Naive thymus-derived CD4-positive, alpha-beta T cell (primary cell): ENCODE measurements at regions not wholly inside any gene's neighbourhood (a gene's known extent, or its start where the extent isn't known, plus 50 kb on each side); places are given as distances from the start of the nearest gene placed in this dataset.

Experiments
- ATAC-seq: fragments of 150-1000 bp; cut with Tn5 transposase; 2 replicates; pipeline ENCODE4 v1.10.0; 2021; ENCODE audit warnings: mild to moderate bottlenecking, moderate library complexity
- CTCF ChIA-PET: fragments of 350-600 bp; sonication (Branson Sonifier 250); formaldehyde crosslinking; loops from one replicate; lab custom pipeline; 2021; ENCODE audit warnings: antibody characterized with exemption; lab: Charles Lee
- POLR2A ChIA-PET: fragments of 350-600 bp; sonication (Branson Sonifier 250); formaldehyde crosslinking; loops from one replicate; lab custom pipeline; 2021; ENCODE audit warnings: antibody characterized with exemption, inconsistent platforms; lab: Charles Lee
- DNase-seq, 9 donors: peaks; one replicate each; pipeline versions ENCODE4 v3.0.0 to v3.0.0-alpha.2; 2020 to 2022; ENCODE audit warnings: mixed read lengths in 1 of 9
- H3K27ac ChIP-seq: one replicate; pipeline ENCODE4 v1.7.0; 2013; ENCODE audit warnings: mild to moderate bottlenecking, low read depth, low read length, moderate library complexity
- H3K27me3 ChIP-seq, 2 donors: one replicate each; pipeline ENCODE4 v1.7.0; 2013; ENCODE audit warnings: low read length in 2 of 2, mild to moderate bottlenecking in 2 of 2, moderate library complexity in 2 of 2; ENCODE audit not compliant: control insufficient read depth in 2 of 2, insufficient read depth in 2 of 2
- H3K36me3 ChIP-seq, 3 experiments: 1 replicate in 2 of 3; 2 replicates in 1 of 3; pipeline ENCODE4 v1.7.0; 2013; ENCODE audit warnings: low read length in 3 of 3, mild to moderate bottlenecking in 3 of 3, moderate library complexity in 1 of 3; ENCODE audit not compliant: insufficient read depth in 3 of 3, control insufficient read depth in 2 of 3
- H3K4me1 ChIP-seq, 2 donors: one replicate each; pipeline ENCODE4 v1.7.0; 2013; ENCODE audit warnings: low read length in 2 of 2, mild to moderate bottlenecking in 2 of 2, moderate library complexity in 1 of 2; ENCODE audit not compliant: control insufficient read depth in 2 of 2, insufficient read depth in 2 of 2
- H3K4me3 ChIP-seq: 2 replicates; pipeline ENCODE4 v1.7.0; 2013; ENCODE audit warnings: mild to moderate bottlenecking, low read length
- H3K9me3 ChIP-seq, 3 experiments: 1 replicate in 2 of 3; 2 replicates in 1 of 3; pipeline ENCODE4 v1.7.0; 2013; ENCODE audit warnings: low read length in 3 of 3; ENCODE audit not compliant: control insufficient read depth in 2 of 3
- H3K27ac Mint-ChIP-seq, 9 donors: one replicate each; pipeline ENCODE4 v1.8.0; 2020 to 2022; ENCODE audit warnings: mixed read lengths in 9 of 9, mild to moderate bottlenecking in 8 of 9, moderate library complexity in 5 of 9, inconsistent platforms in 2 of 9
- H3K27me3 Mint-ChIP-seq, 5 donors: one replicate each; pipeline ENCODE4 v1.8.0; 2021 to 2022; ENCODE audit warnings: mixed read lengths in 5 of 5, mild to moderate bottlenecking in 1 of 5
- H3K36me3 Mint-ChIP-seq, 5 donors: one replicate each; pipeline ENCODE4 v1.8.0; 2020 to 2022; ENCODE audit warnings: mixed read lengths in 5 of 5, mild to moderate bottlenecking in 3 of 5, inconsistent platforms in 1 of 5
- H3K4me1 Mint-ChIP-seq, 7 donors: one replicate each; pipeline ENCODE4 v1.8.0; 2020 to 2022; ENCODE audit warnings: mixed read lengths in 7 of 7, mild to moderate bottlenecking in 3 of 7, inconsistent platforms in 1 of 7
- H3K4me3 Mint-ChIP-seq, 10 donors: one replicate each; pipeline ENCODE4 v1.8.0; 2020 to 2022; ENCODE audit warnings: mild to moderate bottlenecking in 10 of 10, mixed read lengths in 10 of 10, moderate library complexity in 6 of 10, inconsistent platforms in 2 of 10
- H3K9me3 Mint-ChIP-seq, 11 donors: one replicate each; pipeline ENCODE4 v1.8.0; 2020 to 2022; ENCODE audit warnings: mixed read lengths in 11 of 11, mild to moderate bottlenecking in 4 of 11, inconsistent platforms in 1 of 11, moderate library complexity in 1 of 11
- intact Hi-C, 2 donors: fragments of 100-400 bp; cut with micrococcal nuclease; formaldehyde crosslinking; loops; one replicate each; pipeline ENCODE4 v1.15.1; 2023

GRCh38 chr13:83386609-83387008 is 495.7 kb downstream of the SLITRK1 start:
- Mint-ChIP-seq H3K9me3 (peaks cover 0 to 6% (median 2%) of the 10 kb centered on the region in 11 donors), H3K4me1 (no peaks in the 10 kb centered on the region), H3K36me3 (no peaks in the 10 kb centered on the region), H3K27me3 (no peaks in the 10 kb centered on the region), H3K4me3 (no peak overlapping the region), H3K27ac (no peak overlapping the region)
- Histone ChIP-seq H3K9me3 (no peaks in the 10 kb centered on the region), H3K27ac (no peak overlapping the region), H3K27me3 (no peaks in the 10 kb centered on the region), H3K4me1 (no peaks in the 10 kb centered on the region), H3K36me3 (no peaks in the 10 kb centered on the region), H3K4me3 (no peak overlapping the region)
- ATAC-seq (no peak), DNase-seq (no peak)
- POLR2A ChIA-PET = no interaction called here
- CTCF ChIA-PET = no interaction called here
- intact Hi-C loops = no loop called here

- Mint-ChIP-seq H3K9me3 (peaks cover 0 to 8% (median 3%) of the 10 kb centered on the region in 11 donors), H3K36me3 (no peaks in the 10 kb centered on the region), H3K27me3 (no peaks in the 10 kb centered on the region), H3K4me3 (no peak overlapping the region), H3K27ac (no peak overlapping the region), H3K4me1 (no peaks in the 10 kb centered on the region)
- H3K36me3 ChIP-seq = no peaks in the 10 kb centered on the region
- ATAC-seq (no peak), DNase-seq (no peak)
- H3K4me3 ChIP-seq = no peak overlapping the region
- POLR2A ChIA-PET = no interaction called here
- H3K27ac ChIP-seq = no peak overlapping the region
- H3K4me1 ChIP-seq = no peaks in the 10 kb centered on the region
- no peaks in the 10 kb centered on the region for H3K27me3 ChIP-seq
- H3K9me3 ChIP-seq = no peaks in the 10 kb centered on the region
- intact Hi-C loops = no loop called here
- CTCF ChIA-PET = no interaction called here
Measured at GRCh38 chr13:83378908-83379307, 503.4 kb downstream of the SLITRK1 start.

- no peak overlapping the region for H3K4me3 ChIP-seq
- H3K36me3 ChIP-seq = no peaks in the 10 kb centered on the region
- H3K27me3 ChIP-seq = no peaks in the 10 kb centered on the region
- no peak for DNase-seq
- H3K9me3 ChIP-seq = no peaks in the 10 kb centered on the region
- Mint-ChIP-seq H3K27ac (no peak overlapping the region), H3K4me3 (no peak overlapping the region), H3K36me3 (peaks cover 0 to 6% (median 0%) of the 10 kb centered on the region in 5 donors), H3K9me3 (peaks cover 0 to 16% (median 8%) of the 10 kb centered on the region in 11 donors), H3K4me1 (no peaks in the 10 kb centered on the region), H3K27me3 (no peaks in the 10 kb centered on the region)
- no peak overlapping the region for H3K27ac ChIP-seq
- ChIA-PET CTCF (no interaction called here), POLR2A (no interaction called here)
- intact Hi-C loops = no loop called here
- ATAC-seq = no peak
- H3K4me1 ChIP-seq = no peaks in the 10 kb centered on the region
Measured at GRCh38 chr13:83377491-83377890, 504.8 kb downstream of the SLITRK1 start.

GRCh38 chr13:83372786-83373185 is 509.5 kb downstream of the SLITRK1 start:
- Mint-ChIP-seq H3K27me3 (no peaks in the 10 kb centered on the region), H3K27ac (no peak overlapping the region), H3K4me3 (no peak overlapping the region), H3K36me3 (peaks cover 0 to 7% (median 0%) of the 10 kb centered on the region in 5 donors), H3K4me1 (no peaks in the 10 kb centered on the region), H3K9me3 (peaks cover 4 to 29% (median 11%) of the 10 kb centered on the region in 11 donors)
- intact Hi-C loops = no loop called here
- ATAC-seq (no peak), DNase-seq (no peak)
- Histone ChIP-seq H3K4me3 (no peak overlapping the region), H3K9me3 (no peaks in the 10 kb centered on the region), H3K36me3 (no peaks in the 10 kb centered on the region), H3K27me3 (no peaks in the 10 kb centered on the region), H3K27ac (no peak overlapping the region), H3K4me1 (no peaks in the 10 kb centered on the region)
- CTCF ChIA-PET = no interaction called here
- POLR2A ChIA-PET = no interaction called here

- Histone ChIP-seq H3K4me1 (no peaks in the 10 kb centered on the region), H3K27me3 (no peaks in the 10 kb centered on the region), H3K9me3 (no peaks in the 10 kb centered on the region), H3K27ac (no peak overlapping the region), H3K36me3 (no peaks in the 10 kb centered on the region), H3K4me3 (no peak overlapping the region)
- Mint-ChIP-seq H3K27ac (no peak overlapping the region), H3K36me3 (no peaks in the 10 kb centered on the region), H3K9me3 (peaks cover 0 to 18% (median 6%) of the 10 kb centered on the region in 11 donors), H3K4me1 (no peaks in the 10 kb centered on the region), H3K27me3 (no peaks in the 10 kb centered on the region), H3K4me3 (no peak overlapping the region)
- POLR2A ChIA-PET = no interaction called here
- CTCF ChIA-PET = no interaction called here
- DNase-seq = no peak
- intact Hi-C loops = no loop called here
- no peak for ATAC-seq
Measured at GRCh38 chr13:83365723-83366122, 516.6 kb downstream of the SLITRK1 start.

DNA sequence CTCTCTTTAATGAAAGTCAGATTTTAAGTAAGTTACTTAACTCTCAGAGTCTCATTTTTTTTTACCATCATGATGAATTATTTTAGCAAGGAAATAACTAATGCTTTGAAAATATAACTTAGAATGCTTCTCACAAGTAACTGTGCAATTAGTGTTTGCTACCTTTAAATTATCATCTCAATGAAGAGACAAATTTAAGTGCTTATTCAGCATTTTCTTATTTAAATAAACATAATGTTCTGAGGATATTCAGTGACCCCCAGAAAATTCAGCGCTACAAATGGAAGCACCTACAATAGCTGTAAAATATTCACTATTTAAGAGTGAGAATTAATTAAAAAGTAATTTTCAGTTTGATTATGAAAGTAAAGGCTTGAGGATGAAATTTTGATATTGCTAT is 527.2 kb downstream of the SLITRK1 start:
- POLR2A ChIA-PET = no interaction called here

GRCh38 chr13:83352391-83352790 is 529.9 kb downstream of the SLITRK1 start:
- Mint-ChIP-seq H3K36me3 (no peaks in the 10 kb centered on the region), H3K4me1 (no peaks in the 10 kb centered on the region), H3K27me3 (no peaks in the 10 kb centered on the region), H3K4me3 (no peak overlapping the region), H3K27ac (no peak overlapping the region), H3K9me3 (peaks cover 0 to 6% (median 3%) of the 10 kb centered on the region in 11 donors)
- Histone ChIP-seq H3K27ac (no peak overlapping the region), H3K27me3 (no peaks in the 10 kb centered on the region), H3K4me1 (no peaks in the 10 kb centered on the region), H3K9me3 (no peaks in the 10 kb centered on the region), H3K36me3 (no peaks in the 10 kb centered on the region), H3K4me3 (no peak overlapping the region)
- ATAC-seq = no peak
- CTCF ChIA-PET = no interaction called here
- intact Hi-C loops = no loop called here
- no peak for DNase-seq
- POLR2A ChIA-PET = interaction anchor here (0.5 kb wide), 1 partner anchor 283 kb away, joined by 3 read pairs; no protein-coding TSS in a partner anchor

More for the DNA sequence above, 527.2 kb downstream of the SLITRK1 start:
- no peak for ATAC-seq
- Mint-ChIP-seq H3K36me3 (no peaks in the 10 kb centered on the region), H3K4me3 (no peak overlapping the region), H3K4me1 (no peaks in the 10 kb centered on the region), H3K27me3 (no peaks in the 10 kb centered on the region), H3K9me3 (peaks cover 0 to 14% (median 3%) of the 10 kb centered on the region in 11 donors), H3K27ac (no peak overlapping the region)
- Histone ChIP-seq H3K36me3 (no peaks in the 10 kb centered on the region), H3K4me1 (no peaks in the 10 kb centered on the region), H3K27me3 (no peaks in the 10 kb centered on the region), H3K27ac (no peak overlapping the region), H3K9me3 (no peaks in the 10 kb centered on the region), H3K4me3 (no peak overlapping the region)
- CTCF ChIA-PET = no interaction called here
- intact Hi-C loops = no loop called here
- no peak for DNase-seq
